ENCODE measurements at regions not wholly inside any gene's neighbourhood (a gene's known extent, or its start where the extent isn't known, plus 50 kb on each side); places are given as distances from the start of the nearest gene placed in this dataset.

DNA sequence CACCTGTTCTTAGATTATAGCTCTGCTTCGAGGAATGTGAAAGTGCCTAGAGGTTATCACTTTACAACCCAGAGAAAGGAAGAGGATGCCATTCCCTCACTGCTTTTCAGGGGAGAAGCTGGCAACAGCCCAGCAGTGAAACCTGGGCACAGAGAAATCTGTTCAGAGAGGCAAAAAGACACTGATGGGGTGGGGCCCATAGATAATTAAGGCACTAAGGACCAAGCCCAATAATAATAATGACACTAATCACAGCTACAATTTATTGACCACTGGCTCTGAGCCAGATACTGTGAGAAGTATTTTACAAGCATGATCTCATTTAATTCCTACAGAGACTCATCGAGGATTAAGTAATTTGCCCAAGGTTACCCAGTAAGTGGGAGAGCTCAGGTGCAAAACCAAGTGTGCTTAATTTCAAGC is 168.3 kb downstream of the PIK3R1 start:
- no peak for TF ChIP-seq EZH2phosphoT487 (IDR thresholded peaks at IDR 0.05; ENCODE audit: borderline replicate concordance, low read depth, low read length)
- TF ChIP-seq, protein P1, sequence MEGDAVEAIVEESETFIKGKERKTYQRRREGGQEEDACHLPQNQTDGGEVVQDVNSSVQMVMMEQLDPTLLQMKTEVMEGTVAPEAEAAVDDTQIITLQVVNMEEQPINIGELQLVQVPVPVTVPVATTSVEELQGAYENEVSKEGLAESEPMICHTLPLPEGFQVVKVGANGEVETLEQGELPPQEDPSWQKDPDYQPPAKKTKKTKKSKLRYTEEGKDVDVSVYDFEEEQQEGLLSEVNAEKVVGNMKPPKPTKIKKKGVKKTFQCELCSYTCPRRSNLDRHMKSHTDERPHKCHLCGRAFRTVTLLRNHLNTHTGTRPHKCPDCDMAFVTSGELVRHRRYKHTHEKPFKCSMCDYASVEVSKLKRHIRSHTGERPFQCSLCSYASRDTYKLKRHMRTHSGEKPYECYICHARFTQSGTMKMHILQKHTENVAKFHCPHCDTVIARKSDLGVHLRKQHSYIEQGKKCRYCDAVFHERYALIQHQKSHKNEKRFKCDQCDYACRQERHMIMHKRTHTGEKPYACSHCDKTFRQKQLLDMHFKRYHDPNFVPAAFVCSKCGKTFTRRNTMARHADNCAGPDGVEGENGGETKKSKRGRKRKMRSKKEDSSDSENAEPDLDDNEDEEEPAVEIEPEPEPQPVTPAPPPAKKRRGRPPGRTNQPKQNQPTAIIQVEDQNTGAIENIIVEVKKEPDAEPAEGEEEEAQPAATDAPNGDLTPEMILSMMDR (conservative IDR thresholded peaks at IDR 0.05; ENCODE audit: low read length) = no peak
- H3K4me1 ChIP-seq (ENCODE audit: insufficient read depth, low read length, poor library complexity, severe bottlenecking) = no peaks in the 10 kb centered on the region

DNA sequence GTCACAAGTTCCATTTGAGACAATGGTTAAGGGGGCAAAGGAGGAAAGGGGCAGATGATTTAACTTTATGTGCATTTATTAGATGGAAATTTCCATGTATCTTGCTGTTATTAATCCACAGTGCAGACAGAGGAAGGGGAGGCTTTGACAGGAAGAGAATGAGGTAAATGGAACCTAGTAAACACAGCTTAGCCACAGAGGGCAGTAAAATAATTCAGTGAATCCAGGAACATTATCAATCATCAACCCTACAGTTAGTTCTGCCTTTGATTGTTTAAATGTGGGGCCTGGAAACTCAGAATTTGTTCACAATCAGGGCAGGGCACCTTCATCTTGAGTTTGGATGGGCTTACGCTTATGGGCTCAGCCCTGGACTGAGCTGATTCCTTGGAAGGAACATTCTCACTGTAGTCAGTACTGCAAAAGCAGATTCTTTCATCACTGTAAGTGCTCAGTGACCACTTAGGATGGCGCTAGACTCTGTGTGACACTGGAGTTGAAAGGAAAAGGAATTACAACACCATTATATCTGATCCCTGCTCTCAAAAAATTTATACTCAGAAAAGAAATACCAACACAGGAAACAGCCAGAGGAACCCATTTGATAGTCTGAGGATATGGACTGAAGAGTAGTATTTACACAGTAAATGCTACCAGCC is 169.5 kb downstream of the PIK3R1 start:
- H3K9me2 ChIP-seq (ENCODE audit: insufficient read depth, low read length) = no peaks in the 10 kb centered on the region
- no peak overlapping the region for H3K4me3 ChIP-seq (ENCODE audit: low read depth, low read length, poor library complexity, severe bottlenecking)
- ChIA-PET POLR2A (no interaction called here), CTCF (ENCODE audit: unreplicated experiment) (no interaction called here)
- H3K36me3 ChIP-seq (ENCODE audit: insufficient read depth, low read length) = no peaks in the 10 kb centered on the region
- intact Hi-C loops (cut with micrococcal nuclease; ENCODE audit: unreplicated experiment) = no loop called here
- H3K27ac ChIP-seq (ENCODE audit: low read depth, low read length, poor library complexity, severe bottlenecking) = no peak overlapping the region
- no peak for DNase-seq (ENCODE audit: low spot score)
- H4K20me1 ChIP-seq (ENCODE audit: insufficient read depth, low read length) = no peaks in the 10 kb centered on the region
- H3K79me2 ChIP-seq (ENCODE audit: insufficient read depth, low read depth, low read length) = no peaks in the 10 kb centered on the region
- H3K4me2 ChIP-seq (ENCODE audit: low read length) = no peak overlapping the region
- H3K4me1 ChIP-seq (ENCODE audit: insufficient read depth, low read length, poor library complexity, severe bottlenecking) = no peaks in the 10 kb centered on the region
- no TSS peak for BruUV-seq (replicated peaks)
- no peak for TF ChIP-seq EZH2phosphoT487 (IDR thresholded peaks at IDR 0.05; ENCODE audit: borderline replicate concordance, low read depth, low read length)
- TF ChIP-seq, protein P1 (conservative IDR thresholded peaks at IDR 0.05; ENCODE audit: low read length) = no peak
- H3K9me3 ChIP-seq (ENCODE audit: low read length) = no peaks in the 10 kb centered on the region
- no peak overlapping the region for H2AFZ ChIP-seq (ENCODE audit: low read length)

More for the DNA sequence above, 168.3 kb downstream of the PIK3R1 start:
- no peak overlapping the region for H3K4me3 ChIP-seq (ENCODE audit: low read depth, low read length, poor library complexity, severe bottlenecking)
- no peak for DNase-seq (ENCODE audit: low spot score)
- H3K9me3 ChIP-seq (ENCODE audit: low read length) = no peaks in the 10 kb centered on the region
- POLR2A ChIA-PET = no interaction called here
- no TSS peak for BruUV-seq (replicated peaks)
- H3K4me2 ChIP-seq (ENCODE audit: low read length) = no peak overlapping the region
- H3K36me3 ChIP-seq (ENCODE audit: insufficient read depth, low read length) = no peaks in the 10 kb centered on the region
- CTCF ChIA-PET (ENCODE audit: unreplicated experiment) = no interaction called here
- H3K9me2 ChIP-seq (ENCODE audit: insufficient read depth, low read length) = no peaks in the 10 kb centered on the region
- no peak overlapping the region for H2AFZ ChIP-seq (ENCODE audit: low read length)
- intact Hi-C loops (cut with micrococcal nuclease; ENCODE audit: unreplicated experiment) = no loop called here
- H4K20me1 ChIP-seq (ENCODE audit: insufficient read depth, low read length) = no peaks in the 10 kb centered on the region
- no peaks in the 10 kb centered on the region for H3K79me2 ChIP-seq (ENCODE audit: insufficient read depth, low read depth, low read length)
- H3K27ac ChIP-seq (ENCODE audit: low read depth, low read length, poor library complexity, severe bottlenecking) = no peak overlapping the region

DNA sequence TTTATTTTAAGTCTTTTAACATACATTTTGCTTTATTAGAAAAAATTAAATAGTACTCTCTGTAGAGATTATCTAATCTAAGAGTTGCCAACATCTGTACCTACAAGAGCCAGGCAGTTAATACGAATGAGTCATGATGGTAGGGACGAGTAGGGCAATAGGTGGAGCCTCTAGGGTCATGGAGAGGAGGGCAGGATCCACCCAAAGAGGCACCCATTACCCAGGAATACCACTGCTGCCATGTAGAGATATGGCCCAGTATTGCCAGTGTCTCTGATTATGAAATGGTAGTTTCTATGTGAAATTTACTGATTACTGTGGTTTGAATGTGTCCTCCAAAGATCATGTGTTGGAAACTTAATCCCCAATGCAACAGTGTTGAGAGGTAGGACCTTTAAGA is 170.4 kb downstream of the PIK3R1 start:
- H3K27ac ChIP-seq (ENCODE audit: low read depth, low read length, poor library complexity, severe bottlenecking) = no peak overlapping the region
- H2AFZ ChIP-seq (ENCODE audit: low read length) = no peak overlapping the region
- BruUV-seq (replicated peaks) = no TSS peak
- H3K9me3 ChIP-seq (ENCODE audit: low read length) = no peaks in the 10 kb centered on the region
- no peaks in the 10 kb centered on the region for H3K79me2 ChIP-seq (ENCODE audit: insufficient read depth, low read depth, low read length)
- H4K20me1 ChIP-seq (ENCODE audit: insufficient read depth, low read length) = no peaks in the 10 kb centered on the region
- no peak for TF ChIP-seq EZH2phosphoT487 (IDR thresholded peaks at IDR 0.05; ENCODE audit: borderline replicate concordance, low read depth, low read length)
- TF ChIP-seq, protein P1 (conservative IDR thresholded peaks at IDR 0.05; ENCODE audit: low read length) = no peak
- no peaks in the 10 kb centered on the region for H3K9me2 ChIP-seq (ENCODE audit: insufficient read depth, low read length)
- no peaks in the 10 kb centered on the region for H3K4me1 ChIP-seq (ENCODE audit: insufficient read depth, low read length, poor library complexity, severe bottlenecking)
- intact Hi-C loops (cut with micrococcal nuclease; ENCODE audit: unreplicated experiment) = no loop called here
- DNase-seq (ENCODE audit: low spot score) = no peak
- CTCF ChIA-PET (ENCODE audit: unreplicated experiment) = no interaction called here
- POLR2A ChIA-PET = no interaction called here
- H3K4me3 ChIP-seq (ENCODE audit: low read depth, low read length, poor library complexity, severe bottlenecking) = no peak overlapping the region
- no peaks in the 10 kb centered on the region for H3K36me3 ChIP-seq (ENCODE audit: insufficient read depth, low read length)
- H3K4me2 ChIP-seq (ENCODE audit: low read length) = no peak overlapping the region
